ENCODE measurements at regions not wholly inside any gene's neighbourhood (a gene's known extent, or its start where the extent isn't known, plus 50 kb on each side); places are given as distances from the start of the nearest gene placed in this dataset.
"Not testable (repeated sequence)": the region's sequence is repeated elsewhere in the genome, so short reads cannot be mapped to it uniquely, and the experiment has no call there.

DNA sequence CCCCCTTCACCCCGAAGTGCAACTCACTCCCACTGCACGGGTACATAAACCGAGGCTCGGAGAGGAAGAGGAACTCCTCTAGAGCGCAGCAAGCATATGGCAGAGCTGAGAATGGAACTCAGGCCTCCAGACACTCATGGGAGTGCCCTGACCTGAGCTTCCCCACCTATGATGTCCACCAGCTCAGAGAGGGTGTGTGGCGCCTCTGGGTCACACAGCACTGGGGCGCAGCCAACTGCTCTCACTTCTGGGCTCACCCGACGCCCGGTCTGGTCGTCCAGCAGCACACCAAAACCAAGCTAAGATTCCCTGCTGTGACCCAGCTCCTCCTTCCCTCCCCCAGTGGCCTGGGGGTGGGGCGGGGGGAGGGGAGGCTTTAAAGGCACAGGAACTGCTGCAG is 904.3 kb downstream of the TUBA3C start:
- whole genome bisulfite sequencing, 2 donors (ENCODE audit: low coverage in 1 of 2) = no CpG with 5 or more reads among the region's 12 CpGs
- H3K27me3 ChIP-seq, H3K9me3 ChIP-seq, H3K36me3 ChIP-seq, H3K4me1 ChIP-seq, H3K27ac ChIP-seq, H3K4me3 ChIP-seq, ATAC-seq: not testable (repeated sequence)

DNA sequence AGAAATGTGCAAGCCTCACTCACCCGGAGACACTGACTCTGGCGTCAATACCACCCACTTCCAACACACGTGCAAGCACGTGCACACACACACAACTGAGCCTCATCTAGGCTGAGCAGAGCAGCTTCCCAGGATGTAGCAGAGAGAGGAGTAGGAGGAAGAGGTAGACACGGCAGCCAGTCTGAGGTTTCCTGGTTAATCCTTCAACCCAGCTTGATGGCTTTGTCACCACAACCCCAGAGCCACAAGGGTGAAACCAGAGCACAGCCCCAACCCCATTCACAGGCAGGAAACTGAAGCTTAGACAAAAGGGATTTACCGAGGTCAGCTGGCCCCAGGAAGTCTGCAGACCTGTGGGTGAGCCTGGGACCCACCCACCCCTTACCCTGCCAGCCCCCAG is 905.3 kb downstream of the TUBA3C start:
- not testable (repeated sequence) for H3K4me3 ChIP-seq, H3K4me1 ChIP-seq, ATAC-seq, H3K9me3 ChIP-seq, H3K27ac ChIP-seq, H3K36me3 ChIP-seq, H3K27me3 ChIP-seq
- 60% methylated on average over 1 of the region's 6 CpGs; no CpG with 5 or more reads in 1 of the 2 donors for WGBS, 2 donors (ENCODE audit: low coverage in 1 of 2)

DNA sequence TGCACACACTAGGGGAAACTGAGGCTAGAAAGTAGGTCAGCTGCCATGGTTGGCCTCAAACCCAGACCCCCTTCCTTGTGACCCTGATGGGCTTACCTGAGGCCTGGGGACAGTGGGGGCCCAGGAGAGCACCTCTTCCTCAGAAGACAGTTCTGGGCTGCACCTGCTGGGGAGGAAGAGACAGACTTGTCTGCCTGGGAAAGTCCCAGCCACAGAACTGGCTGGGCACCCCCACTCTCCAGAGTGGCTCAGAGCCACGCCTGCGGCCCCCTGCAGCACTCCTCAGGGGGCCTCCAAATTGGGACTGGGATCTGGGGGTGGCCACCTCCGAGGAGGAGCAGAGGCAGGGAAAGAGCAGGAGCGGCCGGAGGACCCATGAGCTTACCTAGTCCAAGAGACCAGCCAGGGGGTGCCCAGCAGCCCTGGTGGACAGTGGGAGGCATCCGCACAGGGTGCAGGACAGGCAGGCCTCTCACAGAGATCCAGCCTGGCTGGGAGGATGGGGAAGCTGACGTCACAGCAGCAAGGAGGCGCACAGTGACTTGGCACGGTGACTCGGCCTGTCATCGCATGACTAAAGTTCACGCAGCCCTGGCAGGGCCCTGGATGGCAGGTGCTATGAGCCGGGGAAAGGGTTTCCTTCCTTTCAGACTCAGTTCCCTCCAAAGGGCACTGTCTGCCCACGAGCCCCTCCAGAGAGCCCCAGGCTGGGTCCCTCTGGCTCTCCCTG is 907.7 kb downstream of the TUBA3C start:
- H3K9me3 ChIP-seq, H3K27me3 ChIP-seq, H3K36me3 ChIP-seq, H3K4me1 ChIP-seq, H3K4me3 ChIP-seq, ATAC-seq, H3K27ac ChIP-seq: not testable (repeated sequence)
- 100% methylated on average over 1 of the region's 14 CpGs; no CpG with 5 or more reads in 1 of the 2 donors for WGBS, 2 donors (ENCODE audit: low coverage in 1 of 2)

DNA sequence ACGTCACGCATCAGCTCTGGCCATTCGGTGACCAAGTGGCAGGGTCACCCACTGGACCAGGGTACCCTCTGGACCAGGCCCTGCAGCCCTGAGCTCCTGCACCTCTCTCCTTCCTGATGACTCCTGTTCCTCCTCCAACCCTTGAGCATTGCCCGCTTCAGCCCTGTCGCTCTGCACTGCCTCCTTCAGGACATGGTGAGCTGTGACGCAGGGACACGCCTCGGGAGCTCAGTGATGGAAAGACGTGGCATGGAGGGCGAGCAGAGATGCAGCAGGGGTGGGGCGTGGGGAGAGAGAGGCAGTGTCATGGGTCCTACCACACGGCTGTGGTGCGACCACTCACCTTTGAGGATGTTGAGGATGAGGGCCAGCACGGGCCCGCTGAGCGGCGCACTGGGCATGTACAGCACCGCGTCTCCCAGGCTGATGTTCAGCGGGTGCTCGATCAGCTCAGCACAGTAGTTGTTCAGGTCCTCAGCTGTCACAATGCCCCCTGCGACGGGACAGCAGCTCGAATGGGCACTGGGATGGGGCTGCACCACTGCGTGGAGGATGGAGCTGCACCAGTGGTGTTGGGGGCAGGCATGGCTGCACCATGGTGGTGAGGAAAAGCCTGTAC is 922.7 kb downstream of the TUBA3C start:
- not testable (repeated sequence) for H3K9me3 ChIP-seq, H3K27ac ChIP-seq, ATAC-seq, H3K4me3 ChIP-seq, H3K36me3 ChIP-seq, H3K27me3 ChIP-seq, H3K4me1 ChIP-seq
- WGBS, 2 donors (ENCODE audit: low coverage in 1 of 2) = no CpG with 5 or more reads among the region's 25 CpGs

DNA sequence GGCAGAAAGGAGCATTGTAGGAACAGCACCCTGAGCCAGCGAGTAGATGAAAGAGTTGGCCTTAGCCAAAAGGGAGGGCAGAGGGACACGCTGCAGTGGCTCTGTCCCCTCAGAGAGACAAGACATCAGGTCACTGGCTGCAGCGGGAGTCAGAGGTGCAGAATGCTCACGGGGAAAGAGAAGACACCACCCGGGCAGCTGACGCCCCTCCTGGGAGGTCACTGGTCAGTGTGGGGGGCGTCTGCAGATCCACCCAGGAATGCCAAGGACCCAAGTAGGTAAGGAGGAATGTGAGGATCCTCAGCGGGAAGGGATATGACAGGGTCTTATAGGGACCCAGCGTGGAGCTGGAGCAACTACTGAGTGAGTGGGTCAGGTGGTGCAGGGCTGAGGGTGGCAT is 923.9 kb downstream of the TUBA3C start:
- not testable (repeated sequence) for H3K9me3 ChIP-seq, H3K27ac ChIP-seq, ATAC-seq, H3K27me3 ChIP-seq, H3K4me3 ChIP-seq, H3K4me1 ChIP-seq, H3K36me3 ChIP-seq
- 74% methylated on average over 9 of the region's 9 CpGs; no CpG with 5 or more reads in 1 of the 2 donors for WGBS, 2 donors (ENCODE audit: low coverage in 1 of 2)

DNA sequence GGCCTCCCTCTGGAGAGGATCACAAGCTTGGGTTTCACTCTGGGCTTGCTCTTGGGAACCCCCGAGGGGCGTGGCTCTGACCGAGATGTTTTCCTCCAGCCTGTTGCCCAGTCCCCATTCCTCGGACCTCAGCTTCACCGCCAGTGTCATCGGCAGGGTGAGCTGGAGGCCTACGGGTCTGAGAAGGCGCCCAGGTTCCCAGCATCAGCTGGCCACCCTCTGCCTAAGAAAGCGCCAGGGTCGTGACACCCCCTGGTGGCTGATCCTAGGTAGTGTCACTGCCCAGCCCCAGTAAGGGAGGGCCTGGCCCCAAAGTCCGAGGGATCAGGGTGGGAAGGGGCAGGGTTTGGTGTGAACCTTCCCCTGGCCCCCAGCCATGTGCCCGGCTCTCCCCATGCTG is 928.8 kb downstream of the TUBA3C start:
- not testable (repeated sequence) for H3K4me1 ChIP-seq, H3K9me3 ChIP-seq, H3K27me3 ChIP-seq, H3K27ac ChIP-seq, H3K4me3 ChIP-seq, ATAC-seq, H3K36me3 ChIP-seq
- 83% methylated on average over 6 of the region's 12 CpGs; no CpG with 5 or more reads in 1 of the 2 donors for WGBS, 2 donors (ENCODE audit: low coverage in 1 of 2)

DNA sequence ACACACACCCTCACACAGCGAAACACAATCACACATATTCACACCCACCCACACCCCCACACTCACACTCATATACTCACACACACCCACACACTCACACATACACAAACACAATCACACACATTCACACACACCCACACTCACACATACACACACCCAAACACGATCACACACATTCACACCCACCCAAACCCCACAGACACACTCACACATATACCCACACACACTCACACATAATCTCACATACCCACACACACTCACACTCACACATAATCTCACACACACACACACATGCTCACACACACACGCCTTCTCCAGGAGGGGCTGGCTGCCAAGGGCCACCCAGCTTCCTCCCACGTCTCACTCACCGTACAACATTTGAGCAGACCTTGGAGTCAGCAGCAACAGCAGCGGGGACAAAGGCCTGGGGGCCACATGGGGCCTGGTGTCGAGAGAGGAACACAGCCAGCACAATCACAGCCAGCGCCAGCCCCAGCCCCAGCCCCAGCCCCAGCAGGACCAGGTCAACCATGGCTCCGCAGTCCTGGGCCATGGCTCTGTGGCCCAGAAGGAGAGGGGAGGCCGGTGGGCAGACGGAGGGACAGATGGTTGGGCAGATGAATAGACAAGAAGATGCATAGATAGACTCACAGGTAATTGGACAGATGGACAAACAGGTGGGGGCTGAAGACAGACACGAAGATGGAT is 932.9 kb downstream of the TUBA3C start:
- H3K4me1 ChIP-seq, H3K27me3 ChIP-seq, H3K4me3 ChIP-seq, H3K9me3 ChIP-seq, ATAC-seq, H3K36me3 ChIP-seq, H3K27ac ChIP-seq: not testable (repeated sequence)
- 84% methylated on average over 9 of the region's 12 CpGs; no CpG with 5 or more reads in 1 of the 2 donors for WGBS, 2 donors (ENCODE audit: low coverage in 1 of 2)

DNA sequence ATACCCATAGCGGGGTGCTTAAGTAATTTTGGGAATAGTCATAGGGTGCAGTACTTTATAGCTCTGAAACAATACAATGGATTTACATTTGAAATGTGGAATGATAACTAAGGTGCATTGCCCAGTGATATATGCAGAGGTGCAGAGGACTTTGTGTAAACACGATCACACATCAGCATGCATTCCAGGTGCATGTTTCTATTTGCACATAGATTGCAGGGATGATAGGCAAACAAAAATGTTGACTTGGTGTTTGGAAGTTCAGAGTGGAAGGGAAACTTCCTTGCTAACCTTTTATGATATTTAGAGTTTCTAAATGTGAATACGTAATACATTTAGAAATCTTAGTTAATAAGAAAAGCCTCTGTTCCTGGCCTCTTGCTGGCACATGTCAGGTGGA is 941.5 kb downstream of the TUBA3C start:
- not testable (repeated sequence) for H3K9me3 ChIP-seq, H3K4me3 ChIP-seq, ATAC-seq, H3K36me3 ChIP-seq, H3K27ac ChIP-seq, H3K4me1 ChIP-seq, H3K27me3 ChIP-seq
- WGBS, 2 donors (ENCODE audit: low coverage in 1 of 2) = 69 to 70% methylated on average over 2 to 3 of the region's 3 CpGs

DNA sequence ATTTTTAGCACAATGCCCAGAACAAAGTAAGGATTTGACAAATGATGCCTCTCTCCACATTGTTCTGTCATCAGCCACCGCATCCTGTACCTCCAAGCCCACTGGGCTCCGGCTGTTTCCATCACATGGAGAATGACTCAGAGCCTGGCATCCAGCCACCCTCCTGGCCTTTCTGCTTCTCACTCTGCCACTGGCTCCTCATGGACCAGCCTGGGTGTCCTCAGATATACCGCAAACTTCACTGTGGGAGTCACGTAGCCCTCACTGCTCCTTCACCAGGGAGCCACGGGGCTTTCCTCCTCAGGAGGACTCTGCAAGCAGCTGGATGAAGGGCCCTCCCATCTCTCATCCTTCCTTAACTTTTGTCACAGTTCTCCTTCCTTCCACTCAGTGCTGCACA is 943.0 kb downstream of the TUBA3C start:
- not testable (repeated sequence) for H3K4me1 ChIP-seq, H3K27me3 ChIP-seq, H3K36me3 ChIP-seq, H3K27ac ChIP-seq, H3K9me3 ChIP-seq, H3K4me3 ChIP-seq, ATAC-seq
- 71% methylated on average over 4 of the region's 5 CpGs; no CpG with 5 or more reads in 1 of the 2 donors for WGBS, 2 donors (ENCODE audit: low coverage in 1 of 2)

DNA sequence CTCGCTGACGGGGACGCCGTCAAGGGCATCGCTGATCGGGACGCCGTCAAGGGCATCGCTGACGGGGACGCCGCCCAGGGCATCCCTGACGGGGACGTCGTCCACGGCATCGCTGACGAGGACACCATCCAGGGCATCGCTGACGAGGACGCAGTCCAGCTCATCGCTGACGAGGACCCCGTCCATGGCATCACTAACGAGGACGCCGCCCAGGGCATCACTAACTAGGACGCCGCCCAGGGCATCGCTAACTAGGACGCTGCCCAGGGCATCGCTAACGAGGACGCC is 945.2 kb downstream of the TUBA3C start:
- no peak for ATAC-seq
- WGBS, 2 donors (ENCODE audit: low coverage in 1 of 2) = 94% methylated on average over 13 of the region's 34 CpGs; no CpG with 5 or more reads in 1 of the 2 donors
- TF ChIP-seq, protein P1, sequence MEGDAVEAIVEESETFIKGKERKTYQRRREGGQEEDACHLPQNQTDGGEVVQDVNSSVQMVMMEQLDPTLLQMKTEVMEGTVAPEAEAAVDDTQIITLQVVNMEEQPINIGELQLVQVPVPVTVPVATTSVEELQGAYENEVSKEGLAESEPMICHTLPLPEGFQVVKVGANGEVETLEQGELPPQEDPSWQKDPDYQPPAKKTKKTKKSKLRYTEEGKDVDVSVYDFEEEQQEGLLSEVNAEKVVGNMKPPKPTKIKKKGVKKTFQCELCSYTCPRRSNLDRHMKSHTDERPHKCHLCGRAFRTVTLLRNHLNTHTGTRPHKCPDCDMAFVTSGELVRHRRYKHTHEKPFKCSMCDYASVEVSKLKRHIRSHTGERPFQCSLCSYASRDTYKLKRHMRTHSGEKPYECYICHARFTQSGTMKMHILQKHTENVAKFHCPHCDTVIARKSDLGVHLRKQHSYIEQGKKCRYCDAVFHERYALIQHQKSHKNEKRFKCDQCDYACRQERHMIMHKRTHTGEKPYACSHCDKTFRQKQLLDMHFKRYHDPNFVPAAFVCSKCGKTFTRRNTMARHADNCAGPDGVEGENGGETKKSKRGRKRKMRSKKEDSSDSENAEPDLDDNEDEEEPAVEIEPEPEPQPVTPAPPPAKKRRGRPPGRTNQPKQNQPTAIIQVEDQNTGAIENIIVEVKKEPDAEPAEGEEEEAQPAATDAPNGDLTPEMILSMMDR (IDR thresholded peaks at IDR 0.05) = no peak
- TF ChIP-seq POLR2AphosphoS5 (IDR thresholded peaks at IDR 0.05) (no peak), EP300 (IDR thresholded peaks at IDR 0.05) (no peak), POLR2A (IDR thresholded peaks at IDR 0.05) (no peak)

More for the DNA sequence above, 945.2 kb downstream of the TUBA3C start:
- no peaks in the 10 kb centered on the region for H3K4me1 ChIP-seq
- no peaks in the 10 kb centered on the region for H3K9me3 ChIP-seq
- no peaks in the 10 kb centered on the region for H3K27me3 ChIP-seq
- no peaks in the 10 kb centered on the region for H3K36me3 ChIP-seq
- H3K27ac ChIP-seq = no peak overlapping the region
- H3K4me3 ChIP-seq = no peak overlapping the region

All from gastroesophageal sphincter (tissue), 4 donors.